Upper lobe of left lung (tissue), 4 donors: ENCODE measurements at regions not wholly inside any gene's neighbourhood (a gene's known extent, or its start where the extent isn't known, plus 50 kb on each side); places are given as distances from the start of the nearest gene placed in this dataset.

Experiments used
- POLR2A ChIP-seq, 4 donors: fragments of 450-650 bp; IDR thresholded peaks; one replicate each; pipeline ENCODE4 v1.5.1; 2016 to 2017; ENCODE audit warnings: antibody characterized with exemption in 4 of 4, mild to moderate bottlenecking in 2 of 4
- TF ChIP-seq, protein P1 (sequence below), 6 experiments: fragments of 450-650 bp in 4 of 6; fragments of 200-600 bp in 2 of 6; sonication (generic) in 2 of 6; IDR thresholded peaks; one replicate each; pipeline ENCODE4 v1.5.1; 2016 to 2019; ENCODE audit warnings: antibody characterized with exemption in 6 of 6

DNA sequence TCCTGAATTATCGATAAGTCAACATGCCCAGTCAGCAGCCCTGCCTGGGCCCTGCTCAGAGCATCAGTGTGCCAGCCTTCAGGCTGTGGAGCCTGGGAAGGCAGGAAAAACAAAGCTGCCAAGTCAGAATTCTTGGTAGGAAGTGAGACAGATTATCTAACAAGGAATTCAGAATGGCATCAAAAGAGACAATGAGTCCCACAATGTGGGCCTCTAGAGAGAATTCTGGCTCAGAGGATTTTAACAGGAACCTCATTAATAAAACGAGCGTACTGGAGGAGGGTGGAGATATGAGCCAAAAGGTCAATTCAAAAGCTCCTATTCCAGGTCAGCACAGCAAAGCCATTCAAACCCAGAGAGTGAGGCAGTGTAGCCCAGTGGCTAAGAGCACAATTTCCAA, 327.6 kb upstream of the MMADHC start:
- no peak for TF ChIP-seq POLR2A (IDR thresholded peaks at IDR 0.05)
- TF ChIP-seq, protein P1, sequence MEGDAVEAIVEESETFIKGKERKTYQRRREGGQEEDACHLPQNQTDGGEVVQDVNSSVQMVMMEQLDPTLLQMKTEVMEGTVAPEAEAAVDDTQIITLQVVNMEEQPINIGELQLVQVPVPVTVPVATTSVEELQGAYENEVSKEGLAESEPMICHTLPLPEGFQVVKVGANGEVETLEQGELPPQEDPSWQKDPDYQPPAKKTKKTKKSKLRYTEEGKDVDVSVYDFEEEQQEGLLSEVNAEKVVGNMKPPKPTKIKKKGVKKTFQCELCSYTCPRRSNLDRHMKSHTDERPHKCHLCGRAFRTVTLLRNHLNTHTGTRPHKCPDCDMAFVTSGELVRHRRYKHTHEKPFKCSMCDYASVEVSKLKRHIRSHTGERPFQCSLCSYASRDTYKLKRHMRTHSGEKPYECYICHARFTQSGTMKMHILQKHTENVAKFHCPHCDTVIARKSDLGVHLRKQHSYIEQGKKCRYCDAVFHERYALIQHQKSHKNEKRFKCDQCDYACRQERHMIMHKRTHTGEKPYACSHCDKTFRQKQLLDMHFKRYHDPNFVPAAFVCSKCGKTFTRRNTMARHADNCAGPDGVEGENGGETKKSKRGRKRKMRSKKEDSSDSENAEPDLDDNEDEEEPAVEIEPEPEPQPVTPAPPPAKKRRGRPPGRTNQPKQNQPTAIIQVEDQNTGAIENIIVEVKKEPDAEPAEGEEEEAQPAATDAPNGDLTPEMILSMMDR (IDR thresholded peaks at IDR 0.05) = no peak
